ENCODE measurements at regions not wholly inside any gene's neighbourhood (a gene's known extent, or its start where the extent isn't known, plus 50 kb on each side); places are given as distances from the start of the nearest gene placed in this dataset.

DNA sequence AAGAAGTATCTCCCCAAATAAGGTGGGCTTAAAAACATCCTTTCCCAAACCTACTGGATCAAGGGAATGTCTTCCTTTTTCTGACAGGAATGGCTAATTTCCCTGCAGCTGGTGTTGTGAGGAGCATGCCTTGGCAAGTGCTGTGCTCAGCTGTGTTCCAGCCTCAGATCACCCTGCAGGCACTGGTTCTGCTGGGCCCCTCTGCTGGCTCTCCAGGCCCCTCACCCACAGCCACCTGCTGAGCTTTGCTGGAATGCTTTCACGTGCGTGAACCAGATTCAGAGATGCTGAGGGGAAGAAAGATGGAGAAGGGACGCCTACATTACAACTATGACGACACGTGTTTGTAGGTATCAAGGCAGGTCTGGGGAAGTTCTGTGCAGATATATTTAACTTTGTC lies 71.3 kb upstream of the FOXC1 start:
- H2BK15ac ChIP-seq (ENCODE audit: low read depth, low read length): no peak overlapping the region
- in situ Hi-C loops (cut with MboI; ENCODE audit: low sequenced_read_pairs): no loop called here
- WGBS, 2 experiments (ENCODE audit: extremely low coverage in 2 of 2, insufficient read length in 1 of 2): no CpG with 5 or more reads among the region's 5 CpGs

More for the DNA sequence above, 71.3 kb upstream of the FOXC1 start:
- H2BK20ac ChIP-seq (ENCODE audit: low read depth, low read length): no peak overlapping the region
- no peak overlapping the region for H2AK9ac ChIP-seq (replicated peaks; ENCODE audit: low read depth, low read length, poor library complexity)
- peaks cover 1% of the 10 kb centered on the region; the same call in 1 of the 2 replicates for H3K27me3 ChIP-seq (ENCODE audit: control insufficient read depth, insufficient read depth, low read length)
- H4K5ac ChIP-seq (ENCODE audit: low read depth, low read length): no peak overlapping the region
- no peak overlapping the region for H4K91ac ChIP-seq (ENCODE audit: insufficient read depth, low read depth, low read length)
- H3K27ac ChIP-seq (ENCODE audit: insufficient read depth, low read length): no peak overlapping the region
- H3K56ac ChIP-seq (ENCODE audit: extremely low read depth, insufficient read depth, low read length): no peak overlapping the region
- no peak overlapping the region for H4K8ac ChIP-seq (ENCODE audit: low read depth in 2 of 2, low read length in 2 of 2)
- dilution Hi-C loops (cut with HindIII; ENCODE audit: low sequenced_read_pairs, unreplicated experiment): no loop called here
- no peak overlapping the region for H2AK5ac ChIP-seq (ENCODE audit: low read depth, low read length)
- intact Hi-C loops (cut with micrococcal nuclease): no loop called here
- H3K23ac ChIP-seq (ENCODE audit: low read depth, low read length): no peak overlapping the region
- TF ChIP-seq BHLHE40 (IDR thresholded peaks at IDR 0.05; ENCODE audit: low read depth, low read length) (no peak), POLR2A (IDR thresholded peaks at IDR 0.05; ENCODE audit: low read depth, low read length) (no peak), MAFK (IDR thresholded peaks at IDR 0.05; ENCODE audit: low read depth, low read length) (no peak), RFX5 (IDR thresholded peaks at IDR 0.05; ENCODE audit: low read depth, low read length) (no peak), NFE2L2 (IDR thresholded peaks at IDR 0.05; ENCODE audit: low read depth, low read length) (no peak), CEBPB (IDR thresholded peaks at IDR 0.05; ENCODE audit: low read depth, low read length) (no peak), RCOR1 (IDR thresholded peaks at IDR 0.05; ENCODE audit: insufficient replicate concordance, low read length) (no peak), FOS (IDR thresholded peaks at IDR 0.05; ENCODE audit: low read depth, low read length) (no peak), RAD21 (IDR thresholded peaks at IDR 0.05; ENCODE audit: low read length) (no peak), MXI1 (IDR thresholded peaks at IDR 0.05; ENCODE audit: borderline replicate concordance, low read depth, low read length) (no peak), MAZ (IDR thresholded peaks at IDR 0.05; ENCODE audit: borderline replicate concordance, low read depth, low read length) (no peak)
- TF ChIP-seq, protein P1, sequence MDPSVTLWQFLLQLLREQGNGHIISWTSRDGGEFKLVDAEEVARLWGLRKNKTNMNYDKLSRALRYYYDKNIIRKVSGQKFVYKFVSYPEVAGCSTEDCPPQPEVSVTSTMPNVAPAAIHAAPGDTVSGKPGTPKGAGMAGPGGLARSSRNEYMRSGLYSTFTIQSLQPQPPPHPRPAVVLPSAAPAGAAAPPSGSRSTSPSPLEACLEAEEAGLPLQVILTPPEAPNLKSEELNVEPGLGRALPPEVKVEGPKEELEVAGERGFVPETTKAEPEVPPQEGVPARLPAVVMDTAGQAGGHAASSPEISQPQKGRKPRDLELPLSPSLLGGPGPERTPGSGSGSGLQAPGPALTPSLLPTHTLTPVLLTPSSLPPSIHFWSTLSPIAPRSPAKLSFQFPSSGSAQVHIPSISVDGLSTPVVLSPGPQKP (IDR thresholded peaks at IDR 0.05; ENCODE audit: borderline replicate concordance, low read depth, low read length): no peak
- TF ChIP-seq, protein P2, sequence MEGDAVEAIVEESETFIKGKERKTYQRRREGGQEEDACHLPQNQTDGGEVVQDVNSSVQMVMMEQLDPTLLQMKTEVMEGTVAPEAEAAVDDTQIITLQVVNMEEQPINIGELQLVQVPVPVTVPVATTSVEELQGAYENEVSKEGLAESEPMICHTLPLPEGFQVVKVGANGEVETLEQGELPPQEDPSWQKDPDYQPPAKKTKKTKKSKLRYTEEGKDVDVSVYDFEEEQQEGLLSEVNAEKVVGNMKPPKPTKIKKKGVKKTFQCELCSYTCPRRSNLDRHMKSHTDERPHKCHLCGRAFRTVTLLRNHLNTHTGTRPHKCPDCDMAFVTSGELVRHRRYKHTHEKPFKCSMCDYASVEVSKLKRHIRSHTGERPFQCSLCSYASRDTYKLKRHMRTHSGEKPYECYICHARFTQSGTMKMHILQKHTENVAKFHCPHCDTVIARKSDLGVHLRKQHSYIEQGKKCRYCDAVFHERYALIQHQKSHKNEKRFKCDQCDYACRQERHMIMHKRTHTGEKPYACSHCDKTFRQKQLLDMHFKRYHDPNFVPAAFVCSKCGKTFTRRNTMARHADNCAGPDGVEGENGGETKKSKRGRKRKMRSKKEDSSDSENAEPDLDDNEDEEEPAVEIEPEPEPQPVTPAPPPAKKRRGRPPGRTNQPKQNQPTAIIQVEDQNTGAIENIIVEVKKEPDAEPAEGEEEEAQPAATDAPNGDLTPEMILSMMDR (conservative IDR thresholded peaks at IDR 0.05; ENCODE audit: low read depth, low read length): no peak
- no peak overlapping the region for H3K4me3 ChIP-seq (ENCODE audit: insufficient read depth, low read depth, low read length)
- no TSS peak for BruUV-seq (replicated peaks)
- no peaks in the 10 kb centered on the region for H3K36me3 ChIP-seq (ENCODE audit: control insufficient read depth, insufficient read depth, low read length)
- H3K9me1 ChIP-seq (ENCODE audit: insufficient read depth, low read length): no peaks in the 10 kb centered on the region
- no peak overlapping the region for H3K4ac ChIP-seq (ENCODE audit: low read depth, low read length)
- no peak overlapping the region for H3K9ac ChIP-seq (ENCODE audit: low read depth, low read length)
- no peaks in the 10 kb centered on the region for H3K79me1 ChIP-seq (ENCODE audit: low read depth in 1 of 2, low read length in 2 of 2)
- H3K18ac ChIP-seq (ENCODE audit: low read depth, low read length): no peak overlapping the region
- no peak overlapping the region for H3K14ac ChIP-seq (replicated peaks; ENCODE audit: low read depth, low read length)
- no peak overlapping the region for H3K4me2 ChIP-seq (ENCODE audit: low read depth, low read length)
- H2BK120ac ChIP-seq (ENCODE audit: low read depth, low read length): no peak overlapping the region
- H4K20me1 ChIP-seq (ENCODE audit: insufficient read depth, low read length): no peaks in the 10 kb centered on the region
- ATAC-seq (ENCODE audit: low read depth) (no peak), DNase-seq (no peak)
- H2BK5ac ChIP-seq (ENCODE audit: low read depth, low read length, poor library complexity, severe bottlenecking): no peak overlapping the region
- H3K9me3 ChIP-seq (ENCODE audit: control insufficient read depth, insufficient read depth, low read length): no peaks in the 10 kb centered on the region
- ChIA-PET CTCF (no interaction called here), POLR2A (ENCODE audit: unreplicated experiment) (no interaction called here)
- no peak overlapping the region for H2AFZ ChIP-seq (replicated peaks; ENCODE audit: low read length, poor library complexity)
- H3K4me1 ChIP-seq (ENCODE audit: control insufficient read depth, insufficient read depth, low read length): no peaks in the 10 kb centered on the region

Measured in IMR-90 (cell line).